HG03280 (cell line): ENCODE measurements at regions not wholly inside any gene's neighbourhood (a gene's known extent, or its start where the extent isn't known, plus 50 kb on each side); places are given as distances from the start of the nearest gene placed in this dataset.

Experiments used
- ATAC-seq: cut with Tn5 transposase; IDR thresholded peaks from one replicate; pipeline ENCODE4 v1.9.1; 2021; ENCODE audit warnings: mild to moderate bottlenecking, moderate library complexity; ENCODE audit not compliant: unreplicated experiment

DNA sequence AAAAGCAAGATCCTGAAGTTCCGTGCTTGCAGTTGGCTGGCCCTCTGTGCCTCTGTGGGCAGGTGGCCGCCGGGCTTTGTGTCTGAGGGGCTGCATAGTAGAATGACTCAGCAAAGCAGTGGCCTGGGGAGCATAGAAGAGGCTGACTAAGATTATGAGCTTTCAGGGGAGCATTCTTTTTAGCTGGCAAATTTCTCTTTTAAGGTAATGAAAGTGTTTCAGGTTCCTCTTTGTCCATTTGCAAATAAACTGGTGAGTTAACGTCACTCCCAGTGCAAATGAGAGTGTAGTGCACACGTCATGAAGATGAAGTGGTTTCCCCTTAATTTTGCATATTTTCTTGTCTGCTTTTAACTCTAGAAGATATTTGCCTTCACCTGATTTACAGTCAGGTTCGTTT is 98.6 kb downstream of the BCL2L11 start:
- ATAC-seq = peak; percentile 88

GRCh38 chr2:111219734-111220505 is 99.2 kb downstream of the BCL2L11 start:
- peak; percentile 2 for ATAC-seq

GRCh38 chr2:111220962-111221361 is 100.2 kb downstream of the BCL2L11 start:
- ATAC-seq = no peak

GRCh38 chr2:111221701-111222100 is 101.0 kb downstream of the BCL2L11 start:
- no peak for ATAC-seq

DNA sequence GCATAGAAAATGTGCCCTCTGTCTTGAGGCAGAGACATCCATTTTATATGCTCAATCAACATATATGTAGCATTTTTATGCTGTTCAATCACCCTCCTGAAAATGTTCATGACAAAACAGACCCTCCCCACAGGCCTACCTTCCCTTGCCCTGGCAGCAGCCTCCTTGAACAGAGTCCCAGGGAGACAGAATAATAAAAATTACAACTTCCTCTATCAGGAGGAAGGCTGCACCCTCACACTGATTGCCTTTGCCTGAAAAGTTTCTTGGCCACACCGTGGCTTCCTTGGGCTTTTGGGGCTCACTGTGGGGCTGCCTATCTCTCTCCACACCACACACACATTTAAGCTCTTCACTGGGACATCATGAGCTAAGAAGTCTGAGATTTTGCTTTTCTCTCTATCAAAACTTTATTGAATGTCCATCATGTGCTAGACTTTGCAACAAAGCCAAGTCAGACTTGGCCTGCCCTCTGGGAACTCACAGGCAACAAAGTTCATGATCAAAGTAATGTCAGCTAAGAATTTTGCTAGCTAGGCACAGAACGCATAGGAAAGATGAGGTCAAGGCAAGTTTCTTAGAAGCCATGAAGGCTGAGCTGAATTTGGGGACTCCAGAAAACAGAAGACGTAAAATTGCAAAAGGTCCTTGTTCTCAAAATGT is 101.6 kb downstream of the BCL2L11 start:
- ATAC-seq = no peak

GRCh38 chr2:111225856-111226255 is 105.1 kb downstream of the BCL2L11 start:
- no peak for ATAC-seq

DNA sequence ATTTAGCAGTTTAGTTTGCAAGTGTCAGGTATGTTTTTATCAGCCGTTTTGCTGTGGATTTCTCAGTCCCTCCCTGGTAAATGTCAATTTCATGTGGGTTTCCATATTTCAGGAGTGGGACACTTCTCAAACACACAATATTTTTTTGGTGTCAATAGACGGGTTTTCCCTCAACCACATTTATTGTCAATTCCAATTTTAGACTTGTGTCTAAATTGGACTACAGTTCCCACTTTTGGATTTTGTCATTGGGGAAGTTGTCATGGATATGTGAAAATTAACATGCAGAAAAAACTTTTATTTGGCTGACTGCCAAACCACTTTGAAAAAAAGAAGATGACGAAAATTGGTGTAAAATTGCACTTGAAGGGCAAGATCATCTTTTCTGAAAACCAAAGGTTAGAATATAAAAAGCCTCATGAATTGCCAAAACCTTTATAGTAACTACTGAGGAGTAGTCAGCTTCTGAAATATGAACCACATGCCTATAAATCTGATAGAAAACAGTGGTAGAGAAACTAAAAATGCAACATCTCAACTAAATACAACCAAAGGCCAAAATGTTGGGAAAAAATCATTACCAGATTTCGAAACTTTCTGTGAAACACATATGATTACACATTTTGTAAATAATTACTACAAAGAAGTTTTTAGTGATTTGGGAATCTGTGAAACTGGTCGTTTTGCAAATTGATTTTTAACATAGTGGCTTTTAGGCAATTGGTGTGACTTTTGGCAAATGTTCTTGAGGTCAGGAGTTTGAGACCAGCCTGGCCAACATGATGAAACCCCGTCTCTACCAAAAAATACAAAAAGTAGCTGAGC is 106.4 kb downstream of the BCL2L11 start:
- no peak for ATAC-seq

GRCh38 chr2:111227716-111228141 is 107.0 kb downstream of the BCL2L11 start:
- no peak for ATAC-seq

GRCh38 chr2:111231532-111232252 is 111.0 kb downstream of the BCL2L11 start:
- no peak for ATAC-seq

DNA sequence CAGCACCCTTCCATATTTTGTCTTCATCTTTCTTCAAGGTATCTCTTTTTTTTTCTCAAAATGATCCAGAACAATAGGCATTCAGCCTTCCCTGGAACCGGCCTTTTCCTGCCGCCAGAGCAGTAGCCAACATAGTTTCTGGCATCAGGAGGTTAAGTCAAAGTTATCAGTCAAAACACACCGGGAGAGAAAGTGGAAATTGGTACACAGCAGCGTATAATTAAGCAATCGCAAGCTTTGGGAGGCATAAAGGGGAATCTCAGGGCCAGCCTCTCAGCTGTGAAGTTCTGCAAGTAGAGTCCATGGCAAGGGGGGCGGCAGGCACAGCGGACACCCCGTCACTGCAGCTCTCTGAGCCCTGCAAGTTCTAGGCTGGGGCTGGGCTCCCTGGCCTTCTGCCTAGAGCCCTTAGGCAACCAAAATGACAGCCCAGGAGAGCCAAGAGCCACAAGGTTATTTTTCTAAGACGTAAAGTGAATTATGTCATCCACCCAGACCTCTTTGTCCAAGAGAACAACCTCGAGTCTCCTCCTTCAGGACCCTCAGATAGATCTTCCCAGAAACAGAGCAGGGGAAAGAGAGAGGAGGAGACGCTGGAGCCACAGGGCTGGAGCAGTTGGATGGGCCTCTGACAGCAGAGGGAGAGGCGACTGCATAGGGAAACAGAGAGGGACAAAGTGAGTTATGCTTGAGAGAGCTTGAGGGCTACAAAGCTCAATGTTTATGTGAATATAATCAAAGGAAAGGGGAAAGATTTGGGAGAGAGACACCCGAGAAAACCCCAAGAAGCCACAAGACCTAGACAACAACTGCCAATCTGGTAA is 114.7 kb downstream of the BCL2L11 start:
- ATAC-seq = no peak

GRCh38 chr2:111236025-111236424 is 115.3 kb downstream of the BCL2L11 start:
- ATAC-seq = no peak

DNA sequence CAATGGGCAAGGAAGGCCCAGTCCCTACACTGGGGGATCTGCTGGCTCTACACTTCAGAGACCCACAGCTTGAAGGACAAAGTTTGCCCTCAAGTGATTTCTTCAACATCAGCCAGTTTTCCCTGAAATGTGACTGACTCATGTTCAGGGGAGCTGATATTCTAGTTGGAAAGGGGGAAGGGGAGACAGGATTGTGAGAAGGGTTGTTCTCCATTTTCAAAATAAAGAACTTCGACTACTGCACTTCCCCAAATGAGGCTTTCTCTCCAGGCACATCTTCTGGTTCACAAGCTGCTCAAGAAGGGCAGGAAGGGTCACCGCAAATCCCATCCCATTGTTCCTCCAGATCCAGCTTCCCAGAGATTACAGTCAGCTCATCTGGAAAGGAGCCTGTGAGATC is 117.6 kb downstream of the BCL2L11 start:
- no peak for ATAC-seq

DNA sequence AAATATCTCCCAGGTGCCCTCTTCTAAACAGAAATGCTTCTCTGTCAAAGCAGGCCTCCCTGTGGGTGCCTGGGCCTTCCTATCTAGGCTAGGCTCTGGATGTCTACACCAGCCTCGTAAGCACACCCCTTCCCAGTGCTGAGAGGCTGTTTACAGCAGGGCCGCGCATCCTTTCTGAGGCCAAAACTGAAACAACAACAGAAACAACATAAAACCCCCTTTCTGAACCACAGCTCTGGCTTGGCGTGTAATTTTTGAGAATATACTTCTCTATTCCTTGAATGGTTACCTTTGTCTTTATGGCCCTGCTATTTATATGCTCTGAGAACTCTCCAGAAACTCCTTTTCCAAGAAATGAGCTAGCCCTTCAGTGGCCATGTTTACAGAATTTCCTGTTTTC is 118.4 kb downstream of the BCL2L11 start:
- peak; percentile 89 for ATAC-seq

- no peak for ATAC-seq
These were observed 119.0 kb downstream of the BCL2L11 start for GRCh38 chr2:111239581-111240249.

GRCh38 chr2:111243295-111243694 is 122.6 kb downstream of the BCL2L11 start:
- no peak for ATAC-seq

DNA sequence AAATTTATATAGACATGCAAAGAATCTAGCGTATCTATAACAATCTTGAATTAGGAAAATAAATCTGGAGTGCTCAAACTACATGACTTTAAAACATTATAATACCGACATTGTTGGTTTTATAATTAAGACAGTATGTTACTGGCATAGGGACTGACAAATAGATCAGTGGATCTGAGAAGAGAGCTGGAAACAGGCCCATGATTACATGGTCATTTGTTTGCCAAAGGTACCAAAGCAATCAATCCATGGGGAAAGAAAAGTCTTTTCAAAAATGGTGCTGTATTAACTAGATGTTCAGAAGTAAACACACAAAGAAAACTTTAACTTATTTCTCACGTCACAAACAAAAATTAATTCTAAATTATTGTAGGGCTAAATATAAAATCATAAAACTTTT is 124.2 kb downstream of the BCL2L11 start:
- no peak for ATAC-seq

DNA sequence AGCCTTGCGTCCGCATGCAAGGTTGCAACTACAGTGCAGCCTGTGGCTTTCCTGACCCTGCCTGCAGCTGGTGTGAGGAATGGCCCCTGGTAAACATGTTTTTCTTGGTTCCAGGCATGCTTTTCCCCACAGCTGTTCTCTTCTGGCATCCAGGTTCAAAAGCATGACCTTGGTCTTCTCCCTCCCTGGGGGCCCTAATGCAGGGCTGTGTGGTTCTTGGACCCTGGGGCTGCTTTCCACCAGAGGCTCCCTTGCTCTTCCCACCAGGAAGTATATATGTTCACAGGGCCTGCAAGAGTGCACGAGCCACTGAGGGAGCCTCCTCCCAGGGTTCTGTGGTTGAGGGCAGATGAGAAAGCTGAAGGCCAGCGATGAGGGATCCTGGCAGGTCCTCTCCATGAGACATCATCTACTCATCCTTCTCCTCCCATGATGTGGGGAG is 125.9 kb downstream of the BCL2L11 start:
- no peak for ATAC-seq

DNA sequence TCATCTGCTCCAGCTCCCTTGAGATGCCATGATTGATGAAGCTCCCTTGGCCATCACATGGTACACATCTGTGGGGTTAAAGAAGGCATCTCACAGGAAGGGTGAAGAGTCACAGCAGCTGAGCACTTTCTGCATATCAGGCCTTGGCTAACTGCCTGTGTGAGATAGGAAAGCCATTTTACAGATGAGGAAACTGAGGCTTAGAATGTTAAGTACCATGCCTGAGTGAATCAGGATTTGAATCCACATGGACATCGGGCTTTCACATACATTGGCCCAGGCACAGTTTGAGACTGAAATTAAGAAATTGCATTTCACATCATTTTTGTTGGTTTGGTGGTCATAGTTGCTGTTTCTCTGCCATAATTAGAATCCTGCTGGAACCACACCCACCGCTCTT is 126.8 kb downstream of the BCL2L11 start:
- no peak for ATAC-seq

DNA sequence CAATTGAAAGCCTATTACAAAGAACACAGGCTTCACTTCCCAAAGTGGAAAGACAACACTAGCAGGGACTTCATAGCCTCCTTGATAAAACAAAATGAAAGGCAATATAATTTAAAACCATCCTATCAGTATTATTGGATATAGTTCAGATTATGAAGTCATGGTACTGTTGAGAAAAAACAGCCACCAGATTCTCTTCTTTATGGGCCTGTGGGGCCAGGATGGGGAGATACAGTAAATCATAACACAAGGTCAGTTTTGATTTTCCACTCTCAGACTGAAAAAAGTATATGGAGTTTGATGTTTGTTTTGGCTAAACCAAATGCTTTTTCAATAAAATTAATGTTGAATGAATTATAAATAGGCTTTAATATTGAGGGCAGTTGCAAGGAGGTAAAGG is 129.1 kb downstream of the BCL2L11 start:
- no peak for ATAC-seq
